Liver (tissue), 8 donors: ENCODE measurements at regions not wholly inside any gene's neighbourhood (a gene's known extent, or its start where the extent isn't known, plus 50 kb on each side); places are given as distances from the start of the nearest gene placed in this dataset.

ENCODE experiments used
- DNase-seq: peaks from one replicate; pipeline ENCODE4 v3.0.0-alpha.2; 2017; ENCODE audit warnings: low spot score
- H3K27ac ChIP-seq, 2 donors: one replicate each; pipeline ENCODE4 v1.7.0; 2013; ENCODE audit warnings: inconsistent platforms in 2 of 2, low read length in 2 of 2, control low read depth in 1 of 2, low read depth in 1 of 2, mild to moderate bottlenecking in 1 of 2
- H3K27me3 ChIP-seq, 4 donors: one replicate each; pipeline versions ENCODE4 v1.6.1 to v1.7.0; 2013; ENCODE audit warnings: low read length in 3 of 4, inconsistent platforms in 1 of 4, mild to moderate bottlenecking in 1 of 4, moderate library complexity in 1 of 4; ENCODE audit not compliant: control insufficient read depth in 4 of 4, insufficient read depth in 4 of 4
- H3K36me3 ChIP-seq, 4 donors: one replicate each; pipeline versions ENCODE4 v1.6.1 to v1.7.0; 2013; ENCODE audit warnings: low read length in 3 of 4, mild to moderate bottlenecking in 3 of 4, low read depth in 1 of 4, moderate library complexity in 1 of 4; ENCODE audit not compliant: control insufficient read depth in 4 of 4, insufficient read depth in 3 of 4
- H3K4me1 ChIP-seq, 4 donors: one replicate each; pipeline versions ENCODE4 v1.6.1 to v1.7.0; 2013; ENCODE audit warnings: low read length in 3 of 4, mild to moderate bottlenecking in 3 of 4, moderate library complexity in 1 of 4; ENCODE audit not compliant: control insufficient read depth in 4 of 4, insufficient read depth in 4 of 4
- H3K4me3 ChIP-seq, 3 donors: one replicate each; pipeline versions ENCODE4 v1.6.1 to v1.7.0; 2013; ENCODE audit warnings: low read length in 3 of 3, control low read depth in 1 of 3, low read depth in 1 of 3, mild to moderate bottlenecking in 1 of 3
- H3K9ac ChIP-seq, 2 donors: one replicate each; pipeline ENCODE4 v1.7.0; 2013; ENCODE audit warnings: low read length in 2 of 2, mild to moderate bottlenecking in 2 of 2, moderate library complexity in 2 of 2, control low read depth in 1 of 2, low read depth in 1 of 2
- H3K9me3 ChIP-seq, 4 donors: one replicate each; pipeline versions ENCODE4 v1.6.1 to v1.7.0; 2013; ENCODE audit warnings: low read length in 3 of 4; ENCODE audit not compliant: control insufficient read depth in 4 of 4
- EGR1 ChIP-seq, 2 donors: IDR thresholded peaks; 2 replicates each; pipeline ENCODE4 v1.6.1; 2016 to 2018; ENCODE audit warnings: antibody characterized with exemption in 2 of 2, low read depth in 2 of 2
- FOXA1 ChIP-seq: IDR thresholded peaks from 2 replicates; pipeline ENCODE4 v1.6.1; 2016; ENCODE audit warnings: antibody characterized with exemption
- FOXA2 ChIP-seq: IDR thresholded peaks from 2 replicates; pipeline ENCODE4 v1.6.1; 2016; ENCODE audit warnings: antibody characterized with exemption
- GABPA ChIP-seq, 2 donors: IDR thresholded peaks in 1 of 2; conservative IDR thresholded peaks in 1 of 2; 2 replicates each; pipeline ENCODE4 v1.6.1; 2016; ENCODE audit warnings: antibody characterized with exemption in 2 of 2, mild to moderate bottlenecking in 1 of 2, moderate library complexity in 1 of 2
- HNF4A ChIP-seq, 2 donors: conservative IDR thresholded peaks; 2 replicates each; pipeline ENCODE4 v1.6.1; 2016; ENCODE audit warnings: antibody characterized with exemption in 2 of 2, mild to moderate bottlenecking in 2 of 2
- HNF4G ChIP-seq: IDR thresholded peaks from 2 replicates; pipeline ENCODE4 v1.6.1; 2016; ENCODE audit warnings: antibody characterized with exemption
- JUND ChIP-seq, 2 donors: IDR thresholded peaks; 2 replicates each; pipeline ENCODE4 v1.6.1; 2016; ENCODE audit warnings: antibody characterized with exemption in 2 of 2
- NR2F2 ChIP-seq: IDR thresholded peaks from 2 replicates; pipeline ENCODE4 v1.6.1; 2016; ENCODE audit warnings: antibody characterized with exemption
- RAD21 ChIP-seq, 2 donors: IDR thresholded peaks; 2 replicates each; pipeline ENCODE4 v1.6.1; 2016; ENCODE audit warnings: antibody characterized with exemption in 2 of 2, mild to moderate bottlenecking in 2 of 2
- RXRA ChIP-seq, 2 donors: IDR thresholded peaks; 2 replicates each; pipeline ENCODE4 v1.6.1; 2017 to 2018; ENCODE audit warnings: antibody characterized with exemption in 2 of 2, mild to moderate bottlenecking in 1 of 2
- SP1 ChIP-seq: IDR thresholded peaks from 2 replicates; pipeline ENCODE4 v1.6.1; 2018; ENCODE audit warnings: antibody characterized with exemption, mild to moderate bottlenecking
- TAF1 ChIP-seq: conservative IDR thresholded peaks from 2 replicates; pipeline ENCODE4 v1.6.1; 2016; ENCODE audit warnings: antibody characterized with exemption, mild to moderate bottlenecking
- YY1 ChIP-seq: IDR thresholded peaks from 2 replicates; pipeline ENCODE4 v1.6.1; 2016; ENCODE audit warnings: antibody characterized with exemption, mild to moderate bottlenecking
- WGBS: extraction: QIAGEN DNeasy Blood & Tissue Kit; methylation state at CpG from one replicate; pipeline ENCODE4 v1.1.7; 2013; 5-methylcytosine and 5-hydroxymethylcytosine counted together
- TF ChIP-seq, protein P1 (sequence below): IDR thresholded peaks from 2 replicates; pipeline ENCODE4 v1.6.1; 2016; ENCODE audit warnings: antibody characterized with exemption
- TF ChIP-seq, protein P2 (sequence below): fragments of 150-350 bp; IDR thresholded peaks from 2 replicates; pipeline ENCODE4 v1.5.1; 2017; ENCODE audit warnings: improper control_type of control experiment, low read depth, low read length; ENCODE audit not compliant: missing input control
- TF ChIP-seq, protein P3 (sequence below): IDR thresholded peaks from 2 replicates; pipeline ENCODE4 v1.6.1; 2016; ENCODE audit warnings: antibody characterized with exemption
- TF ChIP-seq, protein P4 (sequence below): IDR thresholded peaks from 2 replicates; pipeline ENCODE4 v1.6.1; 2016; ENCODE audit warnings: antibody characterized with exemption, mild to moderate bottlenecking
- donor health status: healthy.
- donor health status: healthy.
- donor health status: healthy.
- donor health status: healthy.
- donor health status: healthy.

DNA sequence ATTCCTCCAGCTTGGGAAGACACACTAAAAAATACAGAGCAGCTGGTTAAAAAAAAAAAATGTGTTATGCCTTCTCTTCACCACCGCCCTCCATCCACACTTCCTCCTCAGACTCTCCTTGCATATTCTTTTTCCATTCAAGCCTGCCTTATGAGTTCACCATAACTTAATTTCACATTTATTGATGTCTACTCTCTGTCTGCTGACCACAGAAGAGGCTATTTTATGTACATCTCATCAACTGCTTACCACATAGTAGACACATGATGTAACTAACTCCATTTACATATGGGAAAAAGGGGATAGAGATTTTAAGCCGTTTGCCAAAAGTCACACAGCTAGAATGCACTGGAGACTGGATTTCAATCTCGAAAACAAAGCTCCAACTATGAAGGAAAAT, 409.8 kb downstream of the CDH11 start:
- H3K27me3 ChIP-seq: no peaks in the 10 kb centered on the region
- no peak overlapping the region for H3K9ac ChIP-seq
- no peak overlapping the region for H3K4me3 ChIP-seq
- H3K27ac ChIP-seq: no peak overlapping the region
- no peaks in the 10 kb centered on the region for H3K36me3 ChIP-seq
- 66% methylated on average over 3 of the region's 3 CpGs for WGBS
- H3K9me3 ChIP-seq: no peaks in the 10 kb centered on the region
- DNase-seq: no peak
- TF ChIP-seq HNF4G (no peak), YY1 (no peak), EGR1 (IDR thresholded peaks at IDR 0.05; ENCODE audit: low read depth in 2 of 2) (no peak), NR2F2 (no peak), HNF4A (conservative IDR thresholded peaks at IDR 0.05) (no peak), RXRA (IDR thresholded peaks at IDR 0.05) (no peak), GABPA (IDR thresholded peaks at IDR 0.05 in 1 of 2, conservative IDR thresholded peaks at IDR 0.05 in 1 of 2) (no peak), FOXA2 (no peak), SP1 (no peak), JUND (IDR thresholded peaks at IDR 0.05) (no peak), TAF1 (no peak), FOXA1 (no peak)
- TF ChIP-seq, protein P1, sequence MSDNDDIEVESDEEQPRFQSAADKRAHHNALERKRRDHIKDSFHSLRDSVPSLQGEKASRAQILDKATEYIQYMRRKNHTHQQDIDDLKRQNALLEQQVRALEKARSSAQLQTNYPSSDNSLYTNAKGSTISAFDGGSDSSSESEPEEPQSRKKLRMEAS: no peak
- TF ChIP-seq, protein P2, sequence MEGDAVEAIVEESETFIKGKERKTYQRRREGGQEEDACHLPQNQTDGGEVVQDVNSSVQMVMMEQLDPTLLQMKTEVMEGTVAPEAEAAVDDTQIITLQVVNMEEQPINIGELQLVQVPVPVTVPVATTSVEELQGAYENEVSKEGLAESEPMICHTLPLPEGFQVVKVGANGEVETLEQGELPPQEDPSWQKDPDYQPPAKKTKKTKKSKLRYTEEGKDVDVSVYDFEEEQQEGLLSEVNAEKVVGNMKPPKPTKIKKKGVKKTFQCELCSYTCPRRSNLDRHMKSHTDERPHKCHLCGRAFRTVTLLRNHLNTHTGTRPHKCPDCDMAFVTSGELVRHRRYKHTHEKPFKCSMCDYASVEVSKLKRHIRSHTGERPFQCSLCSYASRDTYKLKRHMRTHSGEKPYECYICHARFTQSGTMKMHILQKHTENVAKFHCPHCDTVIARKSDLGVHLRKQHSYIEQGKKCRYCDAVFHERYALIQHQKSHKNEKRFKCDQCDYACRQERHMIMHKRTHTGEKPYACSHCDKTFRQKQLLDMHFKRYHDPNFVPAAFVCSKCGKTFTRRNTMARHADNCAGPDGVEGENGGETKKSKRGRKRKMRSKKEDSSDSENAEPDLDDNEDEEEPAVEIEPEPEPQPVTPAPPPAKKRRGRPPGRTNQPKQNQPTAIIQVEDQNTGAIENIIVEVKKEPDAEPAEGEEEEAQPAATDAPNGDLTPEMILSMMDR: no peak
- TF ChIP-seq, protein P3, sequence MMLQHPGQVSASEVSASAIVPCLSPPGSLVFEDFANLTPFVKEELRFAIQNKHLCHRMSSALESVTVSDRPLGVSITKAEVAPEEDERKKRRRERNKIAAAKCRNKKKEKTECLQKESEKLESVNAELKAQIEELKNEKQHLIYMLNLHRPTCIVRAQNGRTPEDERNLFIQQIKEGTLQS: no peak
- TF ChIP-seq, protein P4, sequence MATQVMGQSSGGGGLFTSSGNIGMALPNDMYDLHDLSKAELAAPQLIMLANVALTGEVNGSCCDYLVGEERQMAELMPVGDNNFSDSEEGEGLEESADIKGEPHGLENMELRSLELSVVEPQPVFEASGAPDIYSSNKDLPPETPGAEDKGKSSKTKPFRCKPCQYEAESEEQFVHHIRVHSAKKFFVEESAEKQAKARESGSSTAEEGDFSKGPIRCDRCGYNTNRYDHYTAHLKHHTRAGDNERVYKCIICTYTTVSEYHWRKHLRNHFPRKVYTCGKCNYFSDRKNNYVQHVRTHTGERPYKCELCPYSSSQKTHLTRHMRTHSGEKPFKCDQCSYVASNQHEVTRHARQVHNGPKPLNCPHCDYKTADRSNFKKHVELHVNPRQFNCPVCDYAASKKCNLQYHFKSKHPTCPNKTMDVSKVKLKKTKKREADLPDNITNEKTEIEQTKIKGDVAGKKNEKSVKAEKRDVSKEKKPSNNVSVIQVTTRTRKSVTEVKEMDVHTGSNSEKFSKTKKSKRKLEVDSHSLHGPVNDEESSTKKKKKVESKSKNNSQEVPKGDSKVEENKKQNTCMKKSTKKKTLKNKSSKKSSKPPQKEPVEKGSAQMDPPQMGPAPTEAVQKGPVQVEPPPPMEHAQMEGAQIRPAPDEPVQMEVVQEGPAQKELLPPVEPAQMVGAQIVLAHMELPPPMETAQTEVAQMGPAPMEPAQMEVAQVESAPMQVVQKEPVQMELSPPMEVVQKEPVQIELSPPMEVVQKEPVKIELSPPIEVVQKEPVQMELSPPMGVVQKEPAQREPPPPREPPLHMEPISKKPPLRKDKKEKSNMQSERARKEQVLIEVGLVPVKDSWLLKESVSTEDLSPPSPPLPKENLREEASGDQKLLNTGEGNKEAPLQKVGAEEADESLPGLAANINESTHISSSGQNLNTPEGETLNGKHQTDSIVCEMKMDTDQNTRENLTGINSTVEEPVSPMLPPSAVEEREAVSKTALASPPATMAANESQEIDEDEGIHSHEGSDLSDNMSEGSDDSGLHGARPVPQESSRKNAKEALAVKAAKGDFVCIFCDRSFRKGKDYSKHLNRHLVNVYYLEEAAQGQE: no peak
- no peaks in the 10 kb centered on the region for H3K4me1 ChIP-seq

DNA sequence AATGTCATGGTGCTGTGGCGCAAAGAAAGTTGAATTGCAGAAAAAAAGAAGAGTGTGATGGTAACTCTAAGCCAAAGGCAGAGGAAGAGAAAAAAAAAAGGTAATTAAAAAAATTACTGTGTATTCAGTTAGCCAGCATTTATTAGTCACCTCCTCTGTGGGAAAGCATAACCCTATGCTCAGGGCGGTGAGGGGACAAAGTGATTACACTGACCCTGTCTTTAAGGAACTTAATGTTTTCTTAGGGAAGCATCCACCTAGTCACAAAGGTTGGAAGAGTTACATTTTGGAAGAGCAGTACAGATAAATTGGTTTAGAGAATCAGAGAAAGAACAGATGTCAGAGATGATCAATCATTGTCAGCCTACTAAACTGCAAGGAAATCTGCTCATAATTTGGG, 410.3 kb downstream of the CDH11 start:
- no peak overlapping the region for H3K4me3 ChIP-seq
- DNase-seq: no peak

More for the DNA sequence above, 410.3 kb downstream of the CDH11 start:
- H3K36me3 ChIP-seq: no peaks in the 10 kb centered on the region
- no peak overlapping the region for H3K27ac ChIP-seq
- H3K4me1 ChIP-seq: no peaks in the 10 kb centered on the region
- H3K27me3 ChIP-seq: no peaks in the 10 kb centered on the region
- no peaks in the 10 kb centered on the region for H3K9me3 ChIP-seq
- no peak overlapping the region for H3K9ac ChIP-seq
- WGBS: 63% methylated on average over 2 of the region's 2 CpGs
- TF ChIP-seq, protein P4: no peak
- TF ChIP-seq RAD21 (IDR thresholded peaks at IDR 0.05) (no peak), RXRA (IDR thresholded peaks at IDR 0.05) (no peak), TAF1 (no peak)
- TF ChIP-seq, protein P2: no peak
